Natural killer cell (primary cell): ENCODE measurements at regions not wholly inside any gene's neighbourhood (a gene's known extent, or its start where the extent isn't known, plus 50 kb on each side); places are given as distances from the start of the nearest gene placed in this dataset.

Experiments used
- ATAC-seq, 3 donors: fragments of 150-1000 bp in 2 of 3; fragments of 200-7000 bp in 1 of 3; cut with Tn5 transposase; 1 replicate in 1 of 3; 2 replicates in 2 of 3; pipeline ENCODE4 v1.10.0; 2021; ENCODE audit warnings: mild to moderate bottlenecking in 2 of 3, moderate library complexity in 2 of 3
- DNase-seq, 2 donors: peaks; one replicate each; pipeline versions ENCODE4 v3.0.0 to v3.0.0-alpha.2; 2013 to 2021; ENCODE audit warnings: mixed read lengths in 1 of 2
- H3K27ac ChIP-seq: one replicate; pipeline ENCODE4 v1.5.1; 2013; ENCODE audit warnings: mild to moderate bottlenecking, low read length
- H3K27me3 ChIP-seq: one replicate; pipeline ENCODE4 v1.6.1; 2013; ENCODE audit warnings: low read length; ENCODE audit not compliant: control insufficient read depth, insufficient read depth
- H3K36me3 ChIP-seq: one replicate; pipeline ENCODE4 v1.6.1; 2013; ENCODE audit warnings: low read length; ENCODE audit not compliant: control insufficient read depth, insufficient read depth
- H3K4me1 ChIP-seq: one replicate; pipeline ENCODE4 v1.6.1; 2013; ENCODE audit warnings: low read length; ENCODE audit not compliant: control insufficient read depth, insufficient read depth
- H3K4me3 ChIP-seq: one replicate; pipeline ENCODE4 v1.5.1; 2013; ENCODE audit warnings: low read length
- H3K9me3 ChIP-seq: one replicate; pipeline ENCODE4 v1.6.1; 2013; ENCODE audit warnings: low read length; ENCODE audit not compliant: control insufficient read depth, insufficient read depth
- H3K27ac Mint-ChIP-seq, 2 donors: one replicate each; pipeline ENCODE4 v1.8.0; 2022; ENCODE audit warnings: mild to moderate bottlenecking in 2 of 2, mixed read lengths in 2 of 2, moderate library complexity in 1 of 2
- H3K27me3 Mint-ChIP-seq, 2 donors: one replicate each; pipeline ENCODE4 v1.8.0; 2022; ENCODE audit warnings: low read depth in 2 of 2, mixed read lengths in 2 of 2
- H3K36me3 Mint-ChIP-seq: one replicate; pipeline ENCODE4 v1.8.0; 2022; ENCODE audit warnings: mixed read lengths
- H3K4me1 Mint-ChIP-seq, 2 donors: one replicate each; pipeline ENCODE4 v1.8.0; 2022; ENCODE audit warnings: mixed read lengths in 2 of 2
- H3K4me3 Mint-ChIP-seq: one replicate; pipeline ENCODE4 v1.8.0; 2022; ENCODE audit warnings: mild to moderate bottlenecking, moderate library complexity, mixed read lengths
- H3K9me3 Mint-ChIP-seq, 2 donors: one replicate each; pipeline ENCODE4 v1.8.0; 2022; ENCODE audit warnings: mixed read lengths in 2 of 2
- CTCF ChIP-seq: fragments of 200-600 bp; IDR thresholded peaks from one replicate; pipeline ENCODE4 v1.8.0; 2022; ENCODE audit warnings: antibody characterized with exemption
- WGBS: methylation state at CpG from one replicate; pipeline ENCODE4 v1.1.7; 2013; ENCODE audit warnings: missing lambda C conversion rate; ENCODE audit not compliant: insufficient coverage; 5-methylcytosine and 5-hydroxymethylcytosine counted together
- intact Hi-C: fragments of 100-400 bp; cut with micrococcal nuclease; formaldehyde crosslinking; loops from one replicate; pipeline ENCODE4 v1.14.2; 2022

GRCh38 chr13:111875915-111876314 lies 191.0 kb upstream of the SOX1 start:
- 75% methylated on average over 7 of the region's 7 CpGs for WGBS
- no peak overlapping the region for H3K27ac Mint-ChIP-seq
- Histone ChIP-seq H3K36me3 (no peaks in the 10 kb centered on the region), H3K4me3 (no peak overlapping the region), H3K9me3 (peaks cover 2% of the 10 kb centered on the region), H3K27ac (no peak overlapping the region), H3K4me1 (no peaks in the 10 kb centered on the region), H3K27me3 (no peaks in the 10 kb centered on the region)
- intact Hi-C loops, result no loop called here
- no peak for ATAC-seq
- no peak for DNase-seq
- peaks cover 4 to 7% of the 10 kb centered on the region in 2 donors for H3K27me3 Mint-ChIP-seq
- H3K36me3 Mint-ChIP-seq, result no peaks in the 10 kb centered on the region
- no peak for TF ChIP-seq CTCF
- no peaks in the 10 kb centered on the region for H3K4me1 Mint-ChIP-seq
- no peaks in the 10 kb centered on the region for H3K9me3 Mint-ChIP-seq
- no peak overlapping the region for H3K4me3 Mint-ChIP-seq

GRCh38 chr13:111876506-111876905 lies 190.4 kb upstream of the SOX1 start:
- intact Hi-C loops, result no loop called here
- no peaks in the 10 kb centered on the region for H3K9me3 Mint-ChIP-seq
- no peak overlapping the region for H3K4me3 Mint-ChIP-seq
- no peak overlapping the region for H3K27ac Mint-ChIP-seq
- peaks cover 0 to under 1% of the 10 kb centered on the region in 2 donors for H3K27me3 Mint-ChIP-seq
- DNase-seq (no peak), ATAC-seq (no peak)
- Histone ChIP-seq H3K27me3 (no peaks in the 10 kb centered on the region), H3K4me1 (no peaks in the 10 kb centered on the region), H3K27ac (no peak overlapping the region), H3K9me3 (peaks cover 2% of the 10 kb centered on the region), H3K36me3 (no peaks in the 10 kb centered on the region), H3K4me3 (no peak overlapping the region)
- TF ChIP-seq CTCF, result no peak
- no peaks in the 10 kb centered on the region for H3K36me3 Mint-ChIP-seq
- 62% methylated on average over 4 of the region's 4 CpGs for WGBS
- no peaks in the 10 kb centered on the region for H3K4me1 Mint-ChIP-seq

DNA sequence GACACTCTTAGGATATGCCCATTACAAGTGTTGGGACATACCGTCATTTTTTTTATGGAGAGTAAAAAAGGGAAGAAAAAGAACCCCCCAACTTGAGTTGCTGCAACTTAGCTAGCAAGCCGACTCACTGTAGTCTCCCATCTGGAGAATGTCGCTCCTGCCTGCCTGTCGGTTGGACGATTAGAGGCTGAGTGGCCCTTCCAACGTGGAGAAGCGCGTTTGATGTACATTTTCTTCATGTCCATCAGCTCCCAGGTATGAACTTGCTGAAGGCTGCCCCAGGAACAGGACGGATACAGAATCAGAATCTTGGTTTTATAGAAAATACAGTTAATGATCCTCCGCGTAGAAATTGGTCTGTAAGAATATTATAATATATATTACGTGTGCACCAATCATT lies 189.0 kb upstream of the SOX1 start:
- H3K27ac Mint-ChIP-seq, result no peak overlapping the region
- H3K4me3 ChIP-seq, result no peak overlapping the region
- no peaks in the 10 kb centered on the region for H3K9me3 Mint-ChIP-seq

More for the DNA sequence above, 189.0 kb upstream of the SOX1 start:
- WGBS, result 87% methylated on average over 9 of the region's 12 CpGs
- no peak for ATAC-seq
- Histone ChIP-seq H3K36me3 (no peaks in the 10 kb centered on the region), H3K4me1 (no peaks in the 10 kb centered on the region), H3K9me3 (peaks cover 2% of the 10 kb centered on the region), H3K27ac (no peak overlapping the region), H3K27me3 (no peaks in the 10 kb centered on the region)
- Mint-ChIP-seq H3K4me3 (no peak overlapping the region), H3K27me3 (peaks cover 0 to 3% of the 10 kb centered on the region in 2 donors), H3K36me3 (no peaks in the 10 kb centered on the region), H3K4me1 (no peaks in the 10 kb centered on the region)
- TF ChIP-seq CTCF, result no peak
- intact Hi-C loops, result no loop called here
- no peak for DNase-seq
